ENCODE measurements at regions not wholly inside any gene's neighbourhood (a gene's known extent, or its start where the extent isn't known, plus 50 kb on each side); places are given as distances from the start of the nearest gene placed in this dataset.

GRCh38 chr6:12415980-12416598, 125.9 kb downstream of the EDN1 start:
- no peaks in the 10 kb centered on the region for H3K36me3 ChIP-seq (ENCODE audit: insufficient read depth, low read length)
- Mint-ChIP-seq H3K36me3 (ENCODE audit: low read depth, unreplicated experiment) (no peaks in the 10 kb centered on the region), H3K4me1 (ENCODE audit: low read depth, unreplicated experiment) (no peaks in the 10 kb centered on the region), H3K9me3 (ENCODE audit: unreplicated experiment) (no peaks in the 10 kb centered on the region), H3K27me3 (ENCODE audit: low read depth, unreplicated experiment) (no peaks in the 10 kb centered on the region), H3K4me3 (ENCODE audit: unreplicated experiment) (no peak overlapping the region), H3K27ac (ENCODE audit: unreplicated experiment) (no peak overlapping the region)
- H3K27ac ChIP-seq (ENCODE audit: low read depth, low read length), result no peak overlapping the region
- H3K9ac ChIP-seq (ENCODE audit: low read length), result no peak overlapping the region
- FAIRE-seq (peak; percentile 5), DNase-seq (ENCODE audit: low read depth) (no peak)
- TF ChIP-seq EZH2 (IDR thresholded peaks at IDR 0.05; ENCODE audit: insufficient read depth, low read length), result no peak
- no peak for TF ChIP-seq CTCF (IDR thresholded peaks at IDR 0.05; ENCODE audit: insufficient read depth, low read depth, low read length)
- H3K4me1 ChIP-seq (ENCODE audit: insufficient read depth, low read length), result no peaks in the 10 kb centered on the region
- no peaks in the 10 kb centered on the region for H3K9me3 ChIP-seq (ENCODE audit: insufficient read depth, low read depth, low read length)
- no peaks in the 10 kb centered on the region for H3K79me2 ChIP-seq (ENCODE audit: insufficient read depth, low read length)
- H3K4me3 ChIP-seq (ENCODE audit: insufficient read depth, low read depth, low read length), result no peak overlapping the region
- no peaks in the 10 kb centered on the region for H3K27me3 ChIP-seq (ENCODE audit: insufficient read depth, low read length)
- H3K4me2 ChIP-seq (ENCODE audit: low read length), result no peak overlapping the region
- no peak overlapping the region for H2AFZ ChIP-seq (ENCODE audit: low read depth, low read length)
- no peaks in the 10 kb centered on the region for H4K20me1 ChIP-seq (ENCODE audit: insufficient read depth, low read length)

DNA sequence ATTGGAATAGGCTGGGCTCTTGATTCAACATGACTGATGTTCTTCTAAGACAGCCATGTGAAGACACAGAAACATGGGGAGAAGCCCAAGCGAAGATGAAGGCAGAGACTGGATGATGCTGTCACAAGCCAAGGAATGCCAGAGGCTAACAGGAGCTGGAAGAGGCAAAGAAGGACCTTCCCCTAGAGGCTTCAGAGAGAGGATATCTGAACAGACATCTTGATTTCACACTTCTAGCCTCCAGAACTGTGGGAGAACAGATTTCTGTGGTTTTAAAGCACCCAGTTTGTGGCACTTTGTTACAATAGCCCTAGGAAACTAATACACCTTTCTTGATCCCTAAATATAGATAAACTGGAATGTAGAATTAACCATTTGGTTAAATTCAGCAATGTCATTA, 127.0 kb downstream of the EDN1 start:
- Mint-ChIP-seq H3K4me3 (ENCODE audit: unreplicated experiment) (no peak overlapping the region), H3K27ac (ENCODE audit: unreplicated experiment) (no peak overlapping the region), H3K36me3 (ENCODE audit: low read depth, unreplicated experiment) (no peaks in the 10 kb centered on the region), H3K4me1 (ENCODE audit: low read depth, unreplicated experiment) (no peaks in the 10 kb centered on the region), H3K27me3 (ENCODE audit: low read depth, unreplicated experiment) (no peaks in the 10 kb centered on the region), H3K9me3 (ENCODE audit: unreplicated experiment) (no peaks in the 10 kb centered on the region)
- H3K27ac ChIP-seq (ENCODE audit: low read depth, low read length), result no peak overlapping the region
- no peaks in the 10 kb centered on the region for H4K20me1 ChIP-seq (ENCODE audit: insufficient read depth, low read length)
- H3K9ac ChIP-seq (ENCODE audit: low read length), result no peak overlapping the region
- H3K79me2 ChIP-seq (ENCODE audit: insufficient read depth, low read length), result no peaks in the 10 kb centered on the region
- no peaks in the 10 kb centered on the region for H3K36me3 ChIP-seq (ENCODE audit: insufficient read depth, low read length)
- no peak for TF ChIP-seq CTCF (IDR thresholded peaks at IDR 0.05; ENCODE audit: insufficient read depth, low read depth, low read length)
- TF ChIP-seq EZH2 (IDR thresholded peaks at IDR 0.05; ENCODE audit: insufficient read depth, low read length), result no peak
- H2AFZ ChIP-seq (ENCODE audit: low read depth, low read length), result no peak overlapping the region
- no peak for FAIRE-seq
- no peak overlapping the region for H3K4me3 ChIP-seq (ENCODE audit: insufficient read depth, low read depth, low read length)
- no peak overlapping the region for H3K4me2 ChIP-seq (ENCODE audit: low read length)
- no peak for DNase-seq (ENCODE audit: low read depth)
- H3K4me1 ChIP-seq (ENCODE audit: insufficient read depth, low read length), result no peaks in the 10 kb centered on the region
- no peaks in the 10 kb centered on the region for H3K9me3 ChIP-seq (ENCODE audit: insufficient read depth, low read depth, low read length)
- H3K27me3 ChIP-seq (ENCODE audit: insufficient read depth, low read length), result no peaks in the 10 kb centered on the region

- no peak overlapping the region for H2AFZ ChIP-seq (ENCODE audit: low read depth, low read length)
- H3K9ac ChIP-seq (ENCODE audit: low read length), result no peak overlapping the region
- H3K27me3 ChIP-seq (ENCODE audit: insufficient read depth, low read length), result no peaks in the 10 kb centered on the region
- no peak overlapping the region for H3K27ac ChIP-seq (ENCODE audit: low read depth, low read length)
- H3K36me3 ChIP-seq (ENCODE audit: insufficient read depth, low read length), result no peaks in the 10 kb centered on the region
- no peak overlapping the region for H3K4me3 ChIP-seq (ENCODE audit: insufficient read depth, low read depth, low read length)
- no peaks in the 10 kb centered on the region for H4K20me1 ChIP-seq (ENCODE audit: insufficient read depth, low read length)
- Mint-ChIP-seq H3K27me3 (ENCODE audit: low read depth, unreplicated experiment) (no peaks in the 10 kb centered on the region), H3K36me3 (ENCODE audit: low read depth, unreplicated experiment) (no peaks in the 10 kb centered on the region), H3K27ac (ENCODE audit: unreplicated experiment) (no peak overlapping the region), H3K4me3 (ENCODE audit: unreplicated experiment) (no peak overlapping the region), H3K4me1 (ENCODE audit: low read depth, unreplicated experiment) (no peaks in the 10 kb centered on the region), H3K9me3 (ENCODE audit: unreplicated experiment) (no peaks in the 10 kb centered on the region)
- no peak overlapping the region for H3K4me2 ChIP-seq (ENCODE audit: low read length)
- H3K79me2 ChIP-seq (ENCODE audit: insufficient read depth, low read length), result no peaks in the 10 kb centered on the region
- no peak for TF ChIP-seq EZH2 (IDR thresholded peaks at IDR 0.05; ENCODE audit: insufficient read depth, low read length)
- no peak for TF ChIP-seq CTCF (IDR thresholded peaks at IDR 0.05; ENCODE audit: insufficient read depth, low read depth, low read length)
- H3K4me1 ChIP-seq (ENCODE audit: insufficient read depth, low read length), result no peaks in the 10 kb centered on the region
- no peaks in the 10 kb centered on the region for H3K9me3 ChIP-seq (ENCODE audit: insufficient read depth, low read depth, low read length)
- DNase-seq (ENCODE audit: low read depth) (no peak), FAIRE-seq (no peak)
These were observed 128.8 kb downstream of the EDN1 start for GRCh38 chr6:12418946-12419345.

Data from astrocyte (in vitro differentiated cells and primary cell).